AML-193 (cell line): ENCODE measurements at regions not wholly inside any gene's neighbourhood (a gene's known extent, or its start where the extent isn't known, plus 50 kb on each side); places are given as distances from the start of the nearest gene placed in this dataset.

Source experiments
- DNase-seq, 2 experiments: peaks; one replicate each; lab custom pipeline; 2025; lab: John Stamatoyannopoulos, UW

GRCh38 chr12:11568155-11568761, 81.2 kb upstream of the ETV6 start:
- no peak for DNase-seq

DNA sequence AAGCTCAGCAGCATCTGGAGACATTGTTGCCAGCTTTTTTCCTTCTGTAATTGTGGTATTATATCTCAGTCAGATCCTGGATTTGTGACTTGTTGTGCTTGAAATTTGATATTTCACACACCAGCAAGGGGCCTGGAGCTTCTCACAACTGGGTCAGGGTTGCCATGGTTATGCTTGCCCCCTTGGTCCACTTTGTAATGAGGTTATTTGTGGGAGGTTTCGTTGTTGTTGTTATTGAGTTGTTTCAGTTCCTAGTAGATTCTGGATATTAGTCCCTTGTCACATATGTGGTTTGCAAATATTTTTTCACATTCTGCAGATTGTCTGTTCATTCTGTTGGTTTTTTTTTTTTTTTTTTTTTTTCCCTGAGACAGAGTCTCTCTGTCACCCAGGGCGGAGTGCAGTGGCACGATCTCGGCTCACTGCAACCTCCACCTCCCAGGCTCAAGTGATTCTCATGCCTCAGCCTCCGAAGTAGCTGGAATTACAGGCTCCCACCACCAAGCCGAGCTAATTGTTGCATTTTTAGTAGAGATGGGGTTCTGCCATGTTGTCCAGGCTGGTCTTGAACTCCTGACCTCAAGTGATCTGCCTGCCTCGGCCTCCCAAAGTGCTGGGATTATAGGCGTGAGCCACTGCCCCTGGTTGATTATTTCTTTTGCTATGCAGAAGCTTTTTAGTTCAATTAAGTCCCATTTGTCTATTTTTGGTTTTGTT, 80.6 kb upstream of the ETV6 start:
- no peak for DNase-seq

GRCh38 chr12:11569716-11570115, 79.8 kb upstream of the ETV6 start:
- DNase-seq, result no peak

DNA sequence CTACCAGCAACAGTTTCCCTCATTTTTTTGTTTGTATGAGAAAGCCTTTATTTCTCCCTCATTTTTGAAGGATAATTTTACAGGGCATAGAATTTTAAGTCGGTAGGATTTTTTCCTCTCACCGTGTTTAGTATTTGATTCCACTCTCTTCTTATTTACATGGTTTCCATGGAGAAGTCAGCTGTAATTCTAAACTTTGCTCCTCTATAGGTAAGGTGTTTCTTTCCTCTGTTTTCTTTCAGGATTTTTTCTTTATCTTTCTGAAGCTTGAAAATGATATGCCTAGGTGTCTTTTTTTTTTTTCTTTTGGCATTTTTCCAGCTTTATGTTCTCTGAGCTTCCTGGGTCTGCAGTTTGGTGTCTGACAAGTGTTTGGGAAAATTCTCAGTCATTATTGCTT, 75.6 kb upstream of the ETV6 start:
- no peak for DNase-seq

- DNase-seq, result peak; percentile 64 to 66
These were observed 73.4 kb upstream of the ETV6 start for GRCh38 chr12:11576104-11576503.

DNA sequence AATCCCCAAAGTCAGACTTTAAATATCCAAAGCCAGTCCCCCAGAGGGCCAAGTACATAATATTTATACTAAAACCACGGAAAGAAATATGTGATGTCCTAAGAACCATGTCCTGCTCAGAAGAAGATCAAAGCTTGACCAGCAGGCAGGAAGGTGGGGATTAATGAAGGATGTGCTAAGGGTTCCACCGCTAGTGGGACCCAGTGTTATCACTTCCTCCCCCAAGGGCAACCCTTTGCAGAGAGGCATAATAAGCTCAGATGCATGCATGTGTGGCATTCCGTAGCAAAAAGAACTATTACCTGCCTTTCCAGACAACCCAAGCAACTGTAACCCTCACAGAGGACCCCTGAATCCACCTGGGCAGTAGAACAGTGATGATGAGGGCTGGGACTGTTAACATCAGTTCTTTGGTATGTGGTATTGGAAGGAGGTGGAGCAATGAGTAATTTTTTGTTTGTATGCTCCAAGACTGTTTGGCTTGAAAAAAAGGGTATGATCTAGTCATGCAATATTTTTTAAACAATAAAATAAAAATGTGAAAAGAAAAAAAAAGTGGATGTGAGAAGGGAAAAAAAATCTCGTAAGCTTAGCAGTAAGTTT, 71.7 kb upstream of the ETV6 start:
- DNase-seq, result no peak

- no peak for DNase-seq
These were observed 70.9 kb upstream of the ETV6 start for GRCh38 chr12:11578461-11578993.

GRCh38 chr12:11580125-11580751, 69.2 kb upstream of the ETV6 start:
- DNase-seq, result peak; percentile 84 to 89

DNA sequence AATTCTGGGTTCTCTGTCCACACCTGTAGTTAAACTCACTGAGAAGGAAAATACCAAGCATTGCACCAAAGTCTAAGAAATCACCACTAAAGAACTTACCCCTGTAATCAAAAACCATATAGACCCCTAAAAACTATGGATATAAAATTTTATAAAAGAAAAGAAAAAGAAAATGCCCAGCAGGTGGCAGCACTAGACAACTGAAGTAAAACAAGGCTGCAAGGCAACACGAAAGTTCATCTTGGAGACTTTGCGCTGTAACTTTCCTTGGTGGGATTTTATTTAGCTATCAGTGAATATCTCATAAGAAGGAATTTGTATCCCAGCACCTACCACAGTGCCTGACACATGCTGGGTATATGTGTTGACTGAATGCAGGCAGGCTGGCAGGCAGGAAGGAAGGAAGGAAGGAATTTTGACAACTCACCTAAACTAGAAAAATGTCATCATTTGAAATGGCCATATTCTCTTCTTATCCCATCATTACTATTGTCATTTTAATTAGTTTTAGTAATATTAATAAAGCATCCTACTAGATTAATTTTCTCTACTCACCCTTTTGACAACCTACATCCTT, 68.2 kb upstream of the ETV6 start:
- DNase-seq, result peak; percentile 66 to 67

- no peak for DNase-seq
These were observed 65.1 kb upstream of the ETV6 start for GRCh38 chr12:11584221-11584855.

DNA sequence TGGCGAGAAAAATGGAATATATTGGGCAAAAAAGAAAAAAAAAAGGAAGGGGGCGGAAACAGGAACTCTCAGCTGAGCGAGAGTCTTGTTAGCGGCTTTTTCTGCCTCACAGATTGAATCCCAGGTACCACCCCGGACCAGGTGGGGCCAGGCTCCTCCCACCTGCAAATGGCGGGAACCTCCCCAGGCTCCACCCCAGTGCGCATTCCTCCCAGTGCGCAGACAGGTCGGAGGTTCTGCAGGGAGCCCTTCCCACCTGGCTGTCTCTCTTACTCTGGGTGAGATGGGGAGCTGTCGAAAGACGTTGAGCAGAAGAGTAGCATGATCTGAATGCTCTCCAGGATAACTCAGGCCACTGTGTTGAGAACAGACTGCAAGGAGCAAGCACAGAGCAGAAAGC, 57.0 kb upstream of the ETV6 start:
- no peak for DNase-seq

DNA sequence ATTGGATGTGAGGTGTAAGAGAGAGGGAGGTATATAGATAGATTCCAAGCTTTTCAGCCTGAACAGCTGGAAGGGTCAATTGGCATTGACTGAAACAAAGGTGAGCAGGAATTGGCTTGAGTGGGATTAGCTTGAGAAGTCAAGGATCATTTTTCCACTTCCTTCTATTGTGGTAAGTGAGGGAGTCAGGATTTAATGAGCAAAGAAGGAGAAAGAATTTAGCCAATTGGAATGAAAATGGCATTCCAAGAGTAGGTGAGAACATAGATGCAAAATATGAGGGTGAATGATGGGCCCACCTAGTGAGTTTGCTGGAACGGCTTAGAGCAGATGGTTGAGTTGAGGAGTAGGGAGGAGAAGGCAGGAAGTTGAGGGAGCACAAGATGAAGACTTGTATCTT, 56.5 kb upstream of the ETV6 start:
- no peak for DNase-seq

DNA sequence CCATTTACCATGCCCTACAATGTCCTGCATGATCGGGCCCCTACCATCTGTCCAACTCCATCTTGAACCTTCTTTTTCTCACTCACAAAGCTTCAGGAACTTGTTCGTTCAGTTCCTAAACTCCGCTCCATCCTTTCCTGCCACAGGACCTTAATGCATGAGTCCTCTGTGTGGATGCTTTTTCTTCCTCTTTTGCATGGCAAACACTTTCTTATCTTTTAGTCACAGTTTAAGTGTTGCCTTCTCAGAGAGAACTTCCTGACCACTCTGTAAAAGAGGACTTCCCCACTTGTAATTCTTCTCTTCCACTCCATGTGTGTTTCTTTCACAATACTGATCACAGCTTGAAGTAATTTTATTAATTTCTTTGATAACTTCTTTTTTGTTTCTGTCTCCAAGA, 54.4 kb upstream of the ETV6 start:
- DNase-seq, result peak; percentile 70 to 71

DNA sequence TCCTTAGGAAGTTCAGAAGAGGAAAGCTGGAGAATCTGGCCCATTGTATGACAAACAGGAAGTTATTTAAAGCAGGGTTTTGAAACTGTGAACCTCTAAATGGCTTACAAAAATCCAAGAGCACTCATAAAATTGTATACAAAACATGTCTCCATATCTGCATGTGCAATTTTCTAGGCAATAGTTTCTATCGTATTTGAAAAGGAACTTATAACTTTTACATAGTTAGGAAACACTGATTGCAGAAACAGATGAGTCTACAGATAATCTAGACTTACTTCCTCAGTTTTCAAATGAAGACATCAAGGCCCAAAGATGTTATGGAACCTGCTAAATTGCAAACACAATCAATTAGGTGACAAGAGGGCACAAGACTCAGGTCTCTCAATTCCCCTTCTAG, 53.3 kb upstream of the ETV6 start:
- DNase-seq, result peak; percentile 41 to 48

DNA sequence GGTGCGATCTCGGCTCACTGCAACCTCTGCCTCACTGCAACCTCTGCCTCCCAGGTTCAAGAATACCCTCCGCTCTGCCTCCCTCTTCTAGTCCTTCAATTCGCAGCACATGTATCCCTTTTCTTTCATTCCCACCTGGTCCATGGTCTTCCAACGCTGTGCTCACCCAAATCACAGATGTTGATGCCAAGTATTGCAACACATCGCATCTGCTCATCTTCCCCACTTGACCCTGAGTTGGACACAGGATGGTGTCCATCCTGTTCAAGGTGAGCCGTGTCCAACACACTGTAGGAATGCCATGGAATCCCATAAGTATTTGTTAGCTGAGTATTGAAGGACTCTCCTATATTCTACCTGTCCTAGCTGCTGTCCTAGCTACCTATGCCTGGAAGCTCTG, 50.6 kb upstream of the ETV6 start:
- DNase-seq, result no peak
